Activated naive CD4-positive, alpha-beta T cell treated with anti-CD3 and anti-CD28 coated beads, Interleukin-2, amount 10 ng/mL, durations not matched to agents 7 days and 5 days (primary cell): ENCODE measurements at regions not wholly inside any gene's neighbourhood (a gene's known extent, or its start where the extent isn't known, plus 50 kb on each side); places are given as distances from the start of the nearest gene placed in this dataset.

Experiments
- CTCF ChIA-PET: fragments of 350-600 bp; sonication (Branson Sonifier 250); formaldehyde crosslinking; loops from one replicate; lab custom pipeline; 2021; ENCODE audit warnings: antibody characterized with exemption; lab: Charles Lee
- DNase-seq: peaks from one replicate; pipeline ENCODE4 v3.0.0-alpha.2; 2020
- H3K27ac Mint-ChIP-seq: one replicate; pipeline ENCODE4 v1.8.0; 2021; ENCODE audit warnings: mild to moderate bottlenecking, moderate library complexity, mixed read lengths
- H3K27me3 Mint-ChIP-seq: one replicate; pipeline ENCODE4 v1.8.0; 2021; ENCODE audit warnings: mild to moderate bottlenecking, mixed read lengths
- H3K36me3 Mint-ChIP-seq: one replicate; pipeline ENCODE4 v1.8.0; 2021; ENCODE audit warnings: mixed read lengths
- H3K4me1 Mint-ChIP-seq: one replicate; pipeline ENCODE4 v1.8.0; 2021; ENCODE audit warnings: mixed read lengths
- H3K4me3 Mint-ChIP-seq: one replicate; pipeline ENCODE4 v1.8.0; 2021; ENCODE audit warnings: mild to moderate bottlenecking, moderate library complexity, mixed read lengths
- H3K9me3 Mint-ChIP-seq: one replicate; pipeline ENCODE4 v1.8.0; 2021; ENCODE audit warnings: mixed read lengths

DNA sequence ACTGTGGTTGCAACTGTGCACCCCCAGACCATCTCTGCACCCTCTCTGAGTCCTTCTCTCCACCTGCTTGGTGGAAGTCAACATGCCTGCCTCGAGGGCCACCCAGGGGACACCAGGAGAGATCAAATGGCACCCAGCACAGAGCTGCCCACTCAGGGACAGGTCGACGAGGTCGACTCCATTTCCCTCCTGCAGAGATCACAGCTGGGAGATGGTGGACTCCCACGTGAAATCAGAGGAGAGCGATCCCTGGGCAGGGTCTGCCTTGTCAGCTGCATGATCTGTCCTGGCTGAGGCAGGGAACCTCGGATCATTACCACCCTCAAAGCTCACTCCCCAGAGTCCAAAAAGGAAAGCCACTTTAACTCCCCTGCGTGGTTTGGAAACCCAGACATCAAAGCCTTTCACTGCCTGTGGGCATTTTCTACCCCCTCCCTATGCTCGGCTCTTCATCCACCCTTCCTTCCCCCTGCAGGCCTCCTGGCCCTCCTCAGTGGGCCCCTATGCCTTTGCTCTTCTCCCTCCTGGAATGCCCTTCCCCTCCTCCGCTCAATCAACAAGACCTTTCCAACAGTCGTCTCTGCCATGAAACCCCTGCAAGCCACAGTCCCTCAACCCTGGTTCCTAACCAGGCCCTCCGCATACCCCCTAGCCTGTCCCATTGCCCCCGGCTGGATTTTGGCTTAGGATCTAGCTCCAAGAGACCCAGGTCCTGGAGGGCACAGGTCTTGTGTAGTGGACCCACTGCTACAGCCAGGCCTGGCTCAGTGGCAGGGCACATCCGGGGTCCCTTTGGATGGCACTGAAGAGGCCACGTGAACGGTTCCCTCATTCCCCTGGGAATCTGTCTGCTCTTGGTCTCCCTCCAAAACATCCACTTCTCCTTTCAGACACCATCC lies 103.8 kb upstream of the RPL38 start:
- CTCF ChIA-PET: no interaction called here
- Mint-ChIP-seq H3K27ac (no peak overlapping the region), H3K36me3 (no peaks in the 10 kb centered on the region), H3K4me1 (no peaks in the 10 kb centered on the region), H3K4me3 (no peak overlapping the region), H3K27me3 (peaks cover 49% of the 10 kb centered on the region), H3K9me3 (no peaks in the 10 kb centered on the region)
- DNase-seq: no peak

DNA sequence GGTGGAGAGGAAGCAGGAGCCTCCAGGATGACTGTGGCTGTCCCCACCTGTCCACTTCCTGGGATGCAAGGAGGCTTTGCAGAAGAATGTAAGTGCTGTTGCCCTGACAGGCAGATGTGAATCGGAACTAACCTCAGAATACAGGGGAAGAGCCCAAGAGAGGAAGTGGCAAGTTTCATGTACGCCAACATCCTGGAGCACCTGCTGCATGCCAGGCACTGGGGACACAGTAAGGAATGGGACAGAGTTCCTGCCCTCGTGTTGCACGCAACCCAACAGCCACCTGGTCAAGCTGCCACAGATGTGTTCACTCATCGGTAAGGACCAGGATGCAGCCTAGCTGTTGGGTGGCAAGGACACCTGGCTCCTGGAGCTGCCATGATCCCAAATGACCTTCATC lies 98.6 kb upstream of the RPL38 start:
- no peak overlapping the region for H3K4me3 Mint-ChIP-seq
- H3K27ac Mint-ChIP-seq: no peak overlapping the region
- peaks cover 46% of the 10 kb centered on the region for H3K27me3 Mint-ChIP-seq
- H3K36me3 Mint-ChIP-seq: no peaks in the 10 kb centered on the region
- CTCF ChIA-PET: no interaction called here
- H3K9me3 Mint-ChIP-seq: no peaks in the 10 kb centered on the region
- no peak for DNase-seq
- H3K4me1 Mint-ChIP-seq: no peaks in the 10 kb centered on the region

DNA sequence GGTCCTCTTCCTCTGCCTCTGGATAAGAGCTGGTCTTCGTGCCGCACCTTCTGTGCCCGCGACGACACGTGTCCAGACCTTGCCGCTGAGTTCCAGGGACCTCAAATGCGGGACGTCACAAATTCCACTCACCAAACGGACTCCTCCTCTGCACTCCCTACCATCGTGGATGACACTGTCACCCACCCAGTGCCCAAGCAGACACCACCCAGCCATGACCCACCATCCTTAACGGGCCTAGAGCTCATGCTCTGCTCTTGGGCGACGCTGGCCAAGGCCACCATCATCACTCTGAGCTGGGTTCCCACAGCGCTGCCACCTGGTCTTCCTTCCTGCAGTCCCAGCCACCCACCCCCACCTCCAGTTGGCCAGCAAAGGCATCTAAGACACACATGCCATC lies 96.4 kb upstream of the RPL38 start:
- no peak for DNase-seq
- no peak overlapping the region for H3K4me3 Mint-ChIP-seq
- H3K4me1 Mint-ChIP-seq: no peaks in the 10 kb centered on the region
- H3K27me3 Mint-ChIP-seq: peaks cover 41% of the 10 kb centered on the region
- CTCF ChIA-PET: no interaction called here
- no peaks in the 10 kb centered on the region for H3K36me3 Mint-ChIP-seq
- H3K27ac Mint-ChIP-seq: no peak overlapping the region
- no peaks in the 10 kb centered on the region for H3K9me3 Mint-ChIP-seq

DNA sequence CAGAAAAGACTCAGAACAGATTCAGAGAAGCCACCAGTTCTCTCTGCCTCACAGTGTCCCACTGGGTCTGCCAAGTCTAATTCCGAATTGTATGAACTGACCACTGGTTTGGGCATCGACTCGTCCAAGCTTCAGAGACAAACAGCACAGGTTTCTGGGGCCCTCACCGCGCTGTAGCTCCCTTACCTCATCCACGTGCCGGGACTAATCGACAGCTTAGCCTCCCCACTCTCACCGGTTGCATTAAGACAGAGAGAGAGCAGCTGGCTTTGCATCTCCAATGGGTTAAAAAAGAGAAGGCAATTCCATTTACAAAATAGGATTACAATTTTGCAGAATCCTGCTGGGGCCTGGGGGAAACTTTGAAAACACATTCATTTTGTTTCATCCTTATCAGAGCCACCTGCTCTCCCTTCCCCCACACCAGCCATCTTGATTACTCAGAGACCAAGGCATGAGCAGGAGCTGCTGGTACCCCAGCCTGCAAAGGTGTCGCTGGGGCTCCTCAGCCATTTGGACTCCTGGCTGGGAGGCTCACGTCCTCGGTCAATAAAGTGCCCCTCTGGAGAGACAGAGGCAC lies 95.3 kb upstream of the RPL38 start:
- H3K27ac Mint-ChIP-seq: no peak overlapping the region
- H3K4me1 Mint-ChIP-seq: no peaks in the 10 kb centered on the region
- CTCF ChIA-PET: no interaction called here
- H3K9me3 Mint-ChIP-seq: peaks cover 3% of the 10 kb centered on the region
- H3K36me3 Mint-ChIP-seq: no peaks in the 10 kb centered on the region
- peaks cover 30% of the 10 kb centered on the region for H3K27me3 Mint-ChIP-seq
- no peak for DNase-seq
- no peak overlapping the region for H3K4me3 Mint-ChIP-seq

DNA sequence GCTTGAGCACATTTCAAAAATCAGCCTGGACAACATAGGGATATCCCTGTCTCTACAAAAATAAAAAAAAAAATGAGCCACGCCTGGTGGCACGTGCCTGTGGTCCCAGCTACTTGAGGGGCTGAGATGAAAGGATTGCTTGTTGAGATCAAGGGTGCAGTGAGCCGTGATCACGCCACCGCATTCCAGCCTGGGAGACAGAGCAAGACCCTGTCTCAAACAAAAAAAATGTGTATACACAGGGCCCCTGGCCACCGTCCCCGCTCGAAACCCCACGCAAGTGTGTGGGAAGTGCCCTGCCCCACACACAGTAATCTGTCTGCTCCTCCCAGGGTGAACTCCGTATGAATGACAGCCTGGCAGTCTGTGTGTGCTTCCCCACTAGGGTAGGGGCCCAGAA lies 93.0 kb upstream of the RPL38 start:
- CTCF ChIA-PET: no interaction called here

DNA sequence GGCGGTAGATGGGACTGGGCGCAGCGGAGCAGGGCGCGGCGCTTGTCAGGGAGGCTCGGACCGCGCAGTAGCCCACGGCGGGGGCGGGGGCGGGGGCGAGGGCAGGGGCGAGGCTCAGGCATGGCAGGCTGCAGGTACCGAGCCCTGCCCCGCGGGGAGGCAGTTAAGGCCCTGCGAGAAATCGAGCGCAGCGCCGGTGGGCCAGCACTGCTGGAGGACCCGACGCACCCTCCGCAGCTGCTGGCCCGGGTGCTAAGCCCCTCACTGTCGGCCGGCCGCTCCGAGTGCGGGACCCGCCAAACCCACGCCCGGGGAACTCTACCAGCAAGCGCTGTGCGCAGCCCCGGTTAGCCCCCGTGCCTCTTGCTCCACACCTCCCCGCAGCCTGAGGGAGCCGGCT lies 90.2 kb upstream of the RPL38 start:
- peaks cover 31% of the 10 kb centered on the region for H3K27me3 Mint-ChIP-seq
- no peak overlapping the region for H3K27ac Mint-ChIP-seq
- peaks cover 3% of the 10 kb centered on the region for H3K9me3 Mint-ChIP-seq
- CTCF ChIA-PET: no interaction called here
- H3K36me3 Mint-ChIP-seq: no peaks in the 10 kb centered on the region
- DNase-seq: no peak
- H3K4me1 Mint-ChIP-seq: no peaks in the 10 kb centered on the region
- H3K4me3 Mint-ChIP-seq: no peak overlapping the region

More for the DNA sequence above, 93.0 kb upstream of the RPL38 start:
- H3K27me3 Mint-ChIP-seq: peaks cover 23% of the 10 kb centered on the region
- H3K27ac Mint-ChIP-seq: no peak overlapping the region
- no peaks in the 10 kb centered on the region for H3K36me3 Mint-ChIP-seq
- H3K4me3 Mint-ChIP-seq: no peak overlapping the region
- peaks cover 3% of the 10 kb centered on the region for H3K9me3 Mint-ChIP-seq
- no peak for DNase-seq
- no peaks in the 10 kb centered on the region for H3K4me1 Mint-ChIP-seq

DNA sequence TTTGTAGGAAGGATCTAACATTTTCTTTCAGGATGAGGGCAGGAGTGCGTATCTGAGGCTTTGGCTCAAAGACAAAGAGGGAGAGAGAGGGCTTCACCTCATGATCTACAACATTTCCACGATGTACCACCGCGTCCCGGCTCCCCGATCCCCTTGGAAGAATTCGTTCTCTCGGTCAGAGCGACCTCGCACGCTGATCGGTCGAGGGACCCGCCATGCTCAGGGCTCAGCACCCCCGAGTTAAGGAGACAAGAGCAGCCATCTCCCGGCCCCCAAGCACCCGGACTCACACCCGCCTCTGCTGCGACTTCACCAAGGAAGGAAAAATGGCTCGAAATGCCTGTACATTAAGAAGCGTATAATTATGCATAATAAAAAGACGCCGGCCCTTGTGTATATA lies 89.5 kb upstream of the RPL38 start:
- CTCF ChIA-PET: no interaction called here
- Mint-ChIP-seq H3K27me3 (peaks cover 34% of the 10 kb centered on the region), H3K4me1 (no peaks in the 10 kb centered on the region), H3K27ac (no peak overlapping the region), H3K9me3 (peaks cover 3% of the 10 kb centered on the region), H3K36me3 (no peaks in the 10 kb centered on the region), H3K4me3 (no peak overlapping the region)
- DNase-seq: no peak

DNA sequence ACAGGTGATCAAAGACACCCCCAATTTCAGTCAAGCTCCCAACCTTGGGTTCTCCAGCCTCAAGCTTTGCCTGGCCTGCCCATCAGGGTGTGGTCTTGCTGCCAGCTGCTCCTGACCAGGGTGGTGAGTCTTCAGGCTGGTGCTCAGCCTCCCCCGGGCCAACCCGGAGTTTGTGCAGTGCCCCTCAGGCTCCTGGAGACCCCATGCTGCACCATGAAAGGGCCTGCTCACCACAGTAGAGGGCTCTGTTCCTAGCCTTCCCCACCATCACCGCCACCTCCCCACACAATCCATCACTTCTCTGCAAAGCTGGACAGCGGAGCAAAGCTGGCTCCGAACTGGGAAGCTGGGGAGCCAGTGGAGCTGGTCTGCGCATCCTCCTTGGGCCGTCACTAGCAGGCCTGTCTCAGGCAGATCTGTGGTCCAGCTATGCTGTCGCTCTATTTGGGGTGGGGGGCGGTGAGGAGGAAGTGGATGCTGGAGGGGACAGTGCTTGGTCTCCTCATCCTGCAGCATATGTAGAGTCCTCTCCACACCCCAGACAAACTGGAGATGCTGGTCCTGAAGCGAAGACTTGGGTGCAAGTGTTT lies 88.5 kb upstream of the RPL38 start:
- Mint-ChIP-seq H3K27ac (no peak overlapping the region), H3K36me3 (no peaks in the 10 kb centered on the region), H3K27me3 (peaks cover 38% of the 10 kb centered on the region), H3K4me1 (no peaks in the 10 kb centered on the region), H3K9me3 (peaks cover 3% of the 10 kb centered on the region), H3K4me3 (no peak overlapping the region)
- DNase-seq: no peak
- CTCF ChIA-PET: interaction anchor here (1.2 kb wide), 1 partner anchor 26 kb away, joined by 6 read pairs; no protein-coding TSS in a partner anchor

DNA sequence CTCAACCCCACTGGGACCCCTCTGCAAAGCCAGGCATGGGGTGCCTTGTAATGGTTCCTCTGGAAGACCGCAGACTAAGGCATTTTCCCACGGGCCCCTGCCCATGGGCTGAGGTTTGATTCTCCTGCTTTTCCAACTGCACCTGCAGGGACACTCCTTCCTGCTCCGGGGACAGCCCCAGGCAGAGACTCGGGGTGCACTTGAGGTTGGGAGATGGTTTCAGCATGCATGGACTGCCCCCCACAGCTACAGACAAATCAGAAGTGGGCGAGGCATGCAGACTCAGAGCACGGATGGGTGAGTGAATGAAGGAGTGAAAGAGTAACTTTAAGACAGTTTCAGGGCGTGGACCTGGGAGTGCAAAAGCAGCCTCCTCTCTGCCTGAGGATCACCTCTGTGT lies 87.9 kb upstream of the RPL38 start:
- H3K4me1 Mint-ChIP-seq: no peaks in the 10 kb centered on the region
- H3K36me3 Mint-ChIP-seq: no peaks in the 10 kb centered on the region
- no peak overlapping the region for H3K4me3 Mint-ChIP-seq
- H3K27ac Mint-ChIP-seq: no peak overlapping the region
- no peak for DNase-seq
- peaks cover 43% of the 10 kb centered on the region for H3K27me3 Mint-ChIP-seq
- H3K9me3 Mint-ChIP-seq: peaks cover 3% of the 10 kb centered on the region
- CTCF ChIA-PET: interaction anchor here (1.2 kb wide), 1 partner anchor 26 kb away, joined by 6 read pairs; no protein-coding TSS in a partner anchor

DNA sequence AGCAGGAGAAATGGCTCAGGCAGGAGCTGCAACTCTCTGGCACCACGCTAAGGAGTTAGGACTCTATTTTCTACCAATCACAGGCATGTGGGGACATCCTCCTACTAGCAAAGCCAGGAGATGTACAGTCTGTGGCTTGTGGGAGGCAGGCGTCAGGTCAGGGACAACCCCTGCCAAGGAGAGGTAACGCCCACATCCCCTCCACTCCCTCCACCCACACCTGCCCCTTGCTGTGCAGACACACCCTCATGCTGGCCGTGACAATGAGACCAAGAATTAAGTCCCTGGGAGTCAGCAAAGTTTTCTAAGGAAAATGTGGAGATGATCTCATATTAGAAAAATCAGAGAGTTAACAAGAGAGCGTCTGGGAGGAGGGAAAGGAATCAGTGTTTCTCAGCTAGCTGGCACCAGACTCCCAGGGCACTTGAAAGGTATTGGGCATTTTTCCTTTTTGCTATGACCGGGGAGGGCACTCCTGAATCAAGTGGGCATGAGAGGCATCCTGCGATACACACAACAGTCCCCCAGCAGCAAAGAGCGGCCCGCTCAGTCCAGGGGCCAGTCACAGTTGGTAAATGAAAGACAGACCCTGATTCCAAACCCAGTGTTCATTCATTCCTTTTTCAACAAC lies 87.3 kb upstream of the RPL38 start:
- CTCF ChIA-PET: no interaction called here
- Mint-ChIP-seq H3K27me3 (peaks cover 45% of the 10 kb centered on the region), H3K9me3 (peaks cover 3% of the 10 kb centered on the region), H3K4me3 (no peak overlapping the region), H3K27ac (peak overlapping the region; percentile 65), H3K36me3 (no peaks in the 10 kb centered on the region), H3K4me1 (no peaks in the 10 kb centered on the region)
- no peak for DNase-seq

DNA sequence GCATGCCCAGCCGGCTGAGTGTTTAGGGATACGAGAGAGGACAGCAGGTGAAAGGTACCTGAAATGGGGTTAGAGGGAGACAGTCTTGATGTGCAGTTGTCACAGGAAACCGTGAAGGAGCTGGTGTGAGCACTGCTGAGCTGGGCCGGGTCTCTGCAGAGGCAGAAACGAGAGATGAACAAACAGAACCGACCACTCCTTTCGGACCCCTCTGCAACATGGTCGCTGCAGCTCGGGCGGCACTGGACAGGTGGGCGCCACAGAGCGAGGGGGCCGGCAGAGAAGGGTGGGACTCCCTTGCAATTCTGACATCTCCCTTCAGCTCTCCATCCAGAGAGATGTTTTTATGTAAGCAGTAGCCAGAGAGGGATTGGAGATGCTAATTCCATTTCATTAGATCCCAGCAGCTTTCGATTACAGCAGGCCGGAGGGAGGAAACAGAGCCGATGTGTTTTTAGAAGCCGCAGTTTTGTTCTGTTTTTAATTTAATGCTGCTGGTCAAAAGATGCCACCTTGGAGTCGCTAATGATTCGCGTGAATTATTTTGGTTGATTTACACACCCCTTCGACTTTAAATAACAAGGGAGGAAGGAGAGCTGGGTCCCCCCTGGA lies 86.3 kb upstream of the RPL38 start:
- H3K27ac Mint-ChIP-seq: no peak overlapping the region
- CTCF ChIA-PET: no interaction called here
- no peaks in the 10 kb centered on the region for H3K36me3 Mint-ChIP-seq
- peaks cover 3% of the 10 kb centered on the region for H3K9me3 Mint-ChIP-seq
- no peaks in the 10 kb centered on the region for H3K4me1 Mint-ChIP-seq
- peaks cover 49% of the 10 kb centered on the region for H3K27me3 Mint-ChIP-seq
- no peak overlapping the region for H3K4me3 Mint-ChIP-seq
- no peak for DNase-seq

DNA sequence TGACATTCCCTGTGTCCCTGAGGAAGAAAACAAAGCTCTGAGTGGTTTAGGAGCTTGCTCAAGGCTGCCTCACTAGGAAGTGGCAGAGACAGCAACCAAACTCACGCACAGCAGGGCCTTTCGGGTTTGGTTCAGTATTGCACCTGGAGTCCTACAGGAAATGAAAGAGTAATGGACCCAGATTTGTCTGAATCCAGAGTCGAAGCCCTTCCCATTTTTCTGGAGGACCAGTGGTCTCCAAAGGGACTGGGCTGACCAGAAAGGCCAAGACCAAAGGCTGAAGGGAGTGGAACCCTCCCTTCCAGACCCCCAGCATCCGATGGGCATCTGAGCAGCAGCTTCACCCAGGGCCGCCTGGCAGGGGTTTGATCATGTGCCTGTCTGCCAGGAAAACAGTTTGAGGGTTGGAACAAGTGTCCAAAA lies 85.5 kb upstream of the RPL38 start:
- Mint-ChIP-seq H3K4me3 (no peak overlapping the region), H3K9me3 (peaks cover under 1% of the 10 kb centered on the region), H3K27me3 (peaks cover 55% of the 10 kb centered on the region), H3K27ac (no peak overlapping the region), H3K36me3 (no peaks in the 10 kb centered on the region), H3K4me1 (no peaks in the 10 kb centered on the region)
- CTCF ChIA-PET: no interaction called here
- no peak for DNase-seq

DNA sequence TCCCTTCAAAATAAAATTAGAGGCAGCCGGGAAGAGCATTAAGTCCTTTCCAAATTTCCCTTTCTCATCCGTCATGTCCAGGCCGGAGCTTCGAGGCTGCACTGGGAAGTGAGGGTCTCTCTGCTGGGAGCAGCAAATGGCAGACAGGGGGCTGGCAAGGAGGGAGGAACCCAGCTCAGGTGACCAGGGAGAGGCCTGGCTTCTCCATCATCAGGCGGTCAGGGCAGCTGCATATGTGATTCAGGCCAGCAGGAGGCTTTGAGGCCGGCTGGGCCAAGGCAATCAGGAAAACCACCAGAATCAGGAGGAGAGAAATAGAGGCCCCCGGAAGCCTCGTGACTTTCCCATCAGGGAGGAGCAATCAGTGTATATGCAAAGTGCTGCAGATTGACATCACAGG lies 85.0 kb upstream of the RPL38 start:
- Mint-ChIP-seq H3K4me1 (no peaks in the 10 kb centered on the region), H3K27me3 (peaks cover 55% of the 10 kb centered on the region), H3K27ac (no peak overlapping the region), H3K9me3 (no peaks in the 10 kb centered on the region), H3K4me3 (no peak overlapping the region), H3K36me3 (no peaks in the 10 kb centered on the region)
- DNase-seq: no peak
- CTCF ChIA-PET: no interaction called here

DNA sequence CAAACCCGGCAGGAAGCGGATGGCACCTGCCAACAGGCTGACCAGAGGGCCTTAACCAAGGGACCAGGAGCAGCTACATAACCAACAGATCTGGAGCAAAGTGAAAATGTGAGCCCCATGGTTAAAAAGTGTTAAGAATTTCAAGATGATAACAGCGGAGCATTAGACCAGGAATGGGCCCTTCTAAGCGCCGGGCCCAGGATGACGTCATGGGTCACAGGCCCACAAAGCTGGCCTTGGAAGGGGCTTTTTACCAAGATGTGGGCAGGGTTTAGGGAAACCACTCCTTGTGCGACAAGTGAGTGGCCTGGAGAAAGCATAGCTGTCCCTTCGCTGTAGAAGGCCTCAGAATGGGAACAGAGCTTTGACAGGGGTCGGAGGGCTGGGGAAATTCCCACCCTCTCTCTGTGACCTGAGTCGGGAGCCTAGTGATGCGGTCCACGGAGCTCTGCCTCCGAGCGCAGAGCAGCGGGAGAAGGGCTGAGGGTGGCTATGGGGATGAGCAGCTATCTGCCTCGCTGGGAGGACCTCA lies 84.4 kb upstream of the RPL38 start:
- no peak for DNase-seq
- CTCF ChIA-PET: no interaction called here
- Mint-ChIP-seq H3K4me1 (no peaks in the 10 kb centered on the region), H3K27me3 (peaks cover 55% of the 10 kb centered on the region), H3K36me3 (no peaks in the 10 kb centered on the region), H3K27ac (no peak overlapping the region), H3K4me3 (no peak overlapping the region), H3K9me3 (no peaks in the 10 kb centered on the region)
